ENCODE measurements at regions not wholly inside any gene's neighbourhood (a gene's known extent, or its start where the extent isn't known, plus 50 kb on each side); places are given as distances from the start of the nearest gene placed in this dataset.

DNA sequence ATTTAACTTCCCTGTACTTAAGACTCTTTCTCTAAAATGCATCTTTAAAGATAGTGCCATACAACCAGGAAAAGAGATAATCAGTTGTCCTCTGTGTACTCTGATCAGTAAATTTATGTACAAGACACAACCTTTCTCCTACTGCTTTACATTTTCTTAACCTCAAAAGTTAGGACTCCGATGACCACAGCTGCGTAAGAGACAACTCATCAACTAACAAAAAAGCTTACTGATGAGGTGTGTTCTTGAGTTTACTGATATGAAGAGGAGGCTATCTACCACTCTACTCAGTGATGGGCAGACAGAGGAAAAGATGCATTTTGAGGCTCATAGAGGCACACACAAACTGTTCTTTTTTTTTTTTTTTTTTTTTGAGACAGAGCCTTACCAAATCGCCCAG lies 71.4 kb upstream of the HIF1A start:
- Histone ChIP-seq H3K4me2 (ENCODE audit: low read length) (no peak overlapping the region), H2AFZ (no peak overlapping the region), H3K4me1 (no peaks in the 10 kb centered on the region), H3K27me3 (ENCODE audit: control insufficient read depth, insufficient read depth, low read length) (no peaks in the 10 kb centered on the region), H3K9ac (no peak overlapping the region), H3K9me3 (ENCODE audit: control insufficient read depth, low read length) (no peaks in the 10 kb centered on the region), H3K79me2 (no peaks in the 10 kb centered on the region), H3K4me3 (ENCODE audit: low read depth, low read length) (no peak overlapping the region), H3K27ac (no peak overlapping the region), H3K36me3 (ENCODE audit: control insufficient read depth, insufficient read depth, low read length) (no peaks in the 10 kb centered on the region)
- TF ChIP-seq, protein P1, sequence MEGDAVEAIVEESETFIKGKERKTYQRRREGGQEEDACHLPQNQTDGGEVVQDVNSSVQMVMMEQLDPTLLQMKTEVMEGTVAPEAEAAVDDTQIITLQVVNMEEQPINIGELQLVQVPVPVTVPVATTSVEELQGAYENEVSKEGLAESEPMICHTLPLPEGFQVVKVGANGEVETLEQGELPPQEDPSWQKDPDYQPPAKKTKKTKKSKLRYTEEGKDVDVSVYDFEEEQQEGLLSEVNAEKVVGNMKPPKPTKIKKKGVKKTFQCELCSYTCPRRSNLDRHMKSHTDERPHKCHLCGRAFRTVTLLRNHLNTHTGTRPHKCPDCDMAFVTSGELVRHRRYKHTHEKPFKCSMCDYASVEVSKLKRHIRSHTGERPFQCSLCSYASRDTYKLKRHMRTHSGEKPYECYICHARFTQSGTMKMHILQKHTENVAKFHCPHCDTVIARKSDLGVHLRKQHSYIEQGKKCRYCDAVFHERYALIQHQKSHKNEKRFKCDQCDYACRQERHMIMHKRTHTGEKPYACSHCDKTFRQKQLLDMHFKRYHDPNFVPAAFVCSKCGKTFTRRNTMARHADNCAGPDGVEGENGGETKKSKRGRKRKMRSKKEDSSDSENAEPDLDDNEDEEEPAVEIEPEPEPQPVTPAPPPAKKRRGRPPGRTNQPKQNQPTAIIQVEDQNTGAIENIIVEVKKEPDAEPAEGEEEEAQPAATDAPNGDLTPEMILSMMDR (IDR thresholded peaks at IDR 0.05), result no peak

DNA sequence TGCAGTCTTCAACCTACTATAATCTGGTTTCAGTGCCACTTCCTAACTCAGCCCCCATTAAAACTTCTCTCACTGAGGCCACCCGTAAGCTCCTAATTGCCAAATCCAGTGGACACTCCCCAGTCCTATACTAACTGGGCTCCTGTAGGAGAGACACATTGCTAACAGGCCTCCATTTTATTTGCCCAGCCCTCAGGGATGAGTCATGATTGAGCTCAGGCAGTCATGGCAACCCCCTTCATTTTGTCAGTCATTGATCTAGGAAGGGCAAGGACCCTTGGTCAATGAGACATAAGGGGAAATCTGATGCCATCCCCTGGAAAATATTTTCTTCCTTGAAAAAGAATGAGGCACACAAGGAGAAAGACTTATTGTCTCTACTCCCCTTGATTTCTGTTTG lies 70.1 kb upstream of the HIF1A start:
- Histone ChIP-seq H2AFZ (no peak overlapping the region), H3K79me2 (no peaks in the 10 kb centered on the region), H3K27me3 (ENCODE audit: control insufficient read depth, insufficient read depth, low read length) (no peaks in the 10 kb centered on the region), H3K9ac (no peak overlapping the region), H3K27ac (no peak overlapping the region), H3K36me3 (ENCODE audit: control insufficient read depth, insufficient read depth, low read length) (no peaks in the 10 kb centered on the region), H3K4me2 (ENCODE audit: low read length) (no peak overlapping the region), H3K4me1 (no peaks in the 10 kb centered on the region), H3K9me3 (ENCODE audit: control insufficient read depth, low read length) (no peaks in the 10 kb centered on the region), H3K4me3 (ENCODE audit: low read depth, low read length) (no peak overlapping the region)
- TF ChIP-seq, protein P1 (IDR thresholded peaks at IDR 0.05), result no peak

DNA sequence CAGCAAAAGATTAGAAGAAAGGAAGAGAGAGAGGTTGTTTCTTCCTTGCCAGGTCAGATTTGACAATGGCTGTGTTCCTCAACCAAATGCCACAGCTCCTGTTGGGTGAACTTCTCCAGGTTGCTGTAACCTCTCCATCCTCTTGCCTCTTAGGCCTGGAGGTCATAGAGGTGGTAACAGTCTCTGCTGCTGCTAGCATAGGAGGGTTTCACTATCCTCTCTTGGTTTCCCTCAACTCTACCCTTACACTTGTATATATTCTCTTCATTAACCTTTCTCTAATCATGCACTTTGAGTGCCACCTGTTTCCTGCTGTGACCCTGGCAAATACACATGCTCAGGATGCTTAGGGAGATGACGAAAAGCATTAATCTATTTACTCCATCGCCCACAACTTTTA lies 67.7 kb upstream of the HIF1A start:
- H3K4me3 ChIP-seq (ENCODE audit: low read depth, low read length), result no peak overlapping the region
- H3K9ac ChIP-seq, result no peak overlapping the region
- TF ChIP-seq, protein P1 (IDR thresholded peaks at IDR 0.05), result no peak
- no peak overlapping the region for H3K4me2 ChIP-seq (ENCODE audit: low read length)
- H2AFZ ChIP-seq, result no peak overlapping the region
- H3K27ac ChIP-seq, result no peak overlapping the region
- H3K4me1 ChIP-seq, result no peaks in the 10 kb centered on the region
- no peaks in the 10 kb centered on the region for H3K9me3 ChIP-seq (ENCODE audit: control insufficient read depth, low read length)
- H3K36me3 ChIP-seq (ENCODE audit: control insufficient read depth, insufficient read depth, low read length), result no peaks in the 10 kb centered on the region
- H3K79me2 ChIP-seq, result no peaks in the 10 kb centered on the region
- no peaks in the 10 kb centered on the region for H3K27me3 ChIP-seq (ENCODE audit: control insufficient read depth, insufficient read depth, low read length)

DNA sequence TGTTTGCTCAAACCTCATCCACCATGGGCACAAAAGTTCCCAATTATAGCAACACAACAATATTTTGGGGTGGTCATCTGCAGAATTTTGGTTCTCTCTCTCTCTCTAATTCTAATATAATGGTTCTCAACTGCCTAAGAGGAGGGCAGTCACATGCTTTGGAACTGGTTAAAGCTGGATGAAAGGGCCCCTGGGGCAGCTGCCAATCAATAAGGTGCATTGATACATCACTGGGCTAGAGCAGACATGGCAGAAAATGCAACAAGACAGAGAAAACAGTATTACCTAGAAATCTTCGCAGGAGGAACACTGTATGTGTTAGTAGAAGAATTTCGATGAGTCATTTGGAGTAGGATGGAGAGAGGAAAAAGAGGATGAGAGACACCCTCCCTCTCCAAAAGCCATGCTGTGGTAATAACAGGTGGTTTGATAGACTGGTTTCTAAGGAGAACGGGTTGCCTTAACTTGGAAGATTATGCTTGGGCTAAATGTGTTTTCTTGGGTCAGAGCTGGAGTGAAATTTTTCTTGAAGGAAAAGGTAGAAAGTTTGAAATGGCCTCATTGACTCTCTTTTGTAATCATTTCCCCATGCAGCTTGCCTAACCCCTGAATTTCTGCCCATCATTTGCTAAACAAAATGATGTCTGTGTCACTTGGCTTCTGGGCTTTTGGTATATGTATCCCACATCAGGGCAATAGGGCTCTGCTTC lies 67.1 kb upstream of the HIF1A start:
- no peak overlapping the region for H3K9ac ChIP-seq
- H2AFZ ChIP-seq, result no peak overlapping the region
- no peaks in the 10 kb centered on the region for H3K27me3 ChIP-seq (ENCODE audit: control insufficient read depth, insufficient read depth, low read length)
- no peaks in the 10 kb centered on the region for H3K9me3 ChIP-seq (ENCODE audit: control insufficient read depth, low read length)
- no peak overlapping the region for H3K27ac ChIP-seq
- H3K4me3 ChIP-seq (ENCODE audit: low read depth, low read length), result no peak overlapping the region
- no peaks in the 10 kb centered on the region for H3K36me3 ChIP-seq (ENCODE audit: control insufficient read depth, insufficient read depth, low read length)
- TF ChIP-seq, protein P1 (IDR thresholded peaks at IDR 0.05), result no peak
- H3K79me2 ChIP-seq, result no peaks in the 10 kb centered on the region
- H3K4me2 ChIP-seq (ENCODE audit: low read length), result no peak overlapping the region
- H3K4me1 ChIP-seq, result no peaks in the 10 kb centered on the region

DNA sequence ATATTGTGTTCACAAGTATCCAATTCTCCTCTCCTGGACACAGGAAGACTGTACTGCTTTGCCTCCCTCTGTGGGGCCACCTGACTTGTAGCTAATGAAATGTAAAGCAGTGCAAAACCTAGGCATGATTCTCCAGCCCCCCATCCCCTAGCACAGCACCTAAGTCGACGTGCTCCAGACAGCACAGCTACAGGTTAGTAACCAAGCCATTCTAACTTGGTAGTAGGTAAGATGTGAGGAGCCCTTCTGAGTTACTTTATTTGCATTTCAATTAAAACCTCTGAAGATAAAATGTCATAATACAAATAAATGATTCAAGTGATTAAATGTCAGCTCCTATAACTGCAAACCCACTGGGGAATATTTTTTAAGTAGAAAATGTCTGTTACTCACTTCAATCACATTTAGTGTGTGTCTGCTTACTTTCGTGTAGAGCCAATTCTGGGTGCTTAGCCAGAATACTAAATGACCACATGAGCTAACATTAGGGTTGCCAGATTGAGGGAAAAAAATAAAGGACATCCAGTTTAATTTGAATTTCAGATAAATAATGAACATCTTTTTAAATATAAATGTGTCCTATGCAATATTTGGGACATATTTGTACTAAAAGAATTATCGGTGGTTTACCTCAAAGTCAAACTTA lies 64.8 kb upstream of the HIF1A start:
- Histone ChIP-seq H3K9me3 (ENCODE audit: control insufficient read depth, low read length) (no peaks in the 10 kb centered on the region), H3K79me2 (no peaks in the 10 kb centered on the region), H3K4me3 (ENCODE audit: low read depth, low read length) (no peak overlapping the region), H3K27me3 (ENCODE audit: control insufficient read depth, insufficient read depth, low read length) (no peaks in the 10 kb centered on the region), H3K4me1 (no peaks in the 10 kb centered on the region), H3K27ac (no peak overlapping the region), H3K4me2 (ENCODE audit: low read length) (no peak overlapping the region), H3K36me3 (ENCODE audit: control insufficient read depth, insufficient read depth, low read length) (no peaks in the 10 kb centered on the region), H2AFZ (no peak overlapping the region), H3K9ac (no peak overlapping the region)
- TF ChIP-seq, protein P1 (IDR thresholded peaks at IDR 0.05), result no peak
